ENCODE measurements at regions not wholly inside any gene's neighbourhood (a gene's known extent, or its start where the extent isn't known, plus 50 kb on each side); places are given as distances from the start of the nearest gene placed in this dataset.

DNA sequence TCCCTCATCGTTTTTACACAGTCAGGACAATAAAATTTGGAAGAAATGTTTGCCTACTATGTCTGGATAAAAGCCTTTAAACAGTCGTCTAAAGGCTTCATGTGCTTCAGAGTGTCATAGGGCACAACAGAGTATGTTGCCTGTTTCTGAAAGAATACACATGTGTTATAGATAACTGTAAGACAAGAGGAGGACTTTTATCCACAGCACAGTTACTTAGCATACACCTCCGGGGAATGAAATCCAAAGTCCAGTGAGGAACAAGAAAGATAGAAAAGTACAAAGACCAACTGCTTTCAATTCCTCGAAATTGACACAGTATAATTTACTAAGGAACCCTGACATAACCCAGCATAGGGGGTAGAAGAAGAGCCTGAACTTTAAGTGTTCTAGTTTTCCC, 835.6 kb downstream of the PCDH17 start:
- H3K9me3 Mint-ChIP-seq = no peaks in the 10 kb centered on the region
- DNase-seq (ENCODE audit: low spot score) = no peak
- no peaks in the 10 kb centered on the region for H3K36me3 Mint-ChIP-seq
- no peak for ATAC-seq
- POLR2A ChIA-PET = no interaction called here
- H3K4me1 Mint-ChIP-seq = no peaks in the 10 kb centered on the region
- TF ChIP-seq, protein P1, sequence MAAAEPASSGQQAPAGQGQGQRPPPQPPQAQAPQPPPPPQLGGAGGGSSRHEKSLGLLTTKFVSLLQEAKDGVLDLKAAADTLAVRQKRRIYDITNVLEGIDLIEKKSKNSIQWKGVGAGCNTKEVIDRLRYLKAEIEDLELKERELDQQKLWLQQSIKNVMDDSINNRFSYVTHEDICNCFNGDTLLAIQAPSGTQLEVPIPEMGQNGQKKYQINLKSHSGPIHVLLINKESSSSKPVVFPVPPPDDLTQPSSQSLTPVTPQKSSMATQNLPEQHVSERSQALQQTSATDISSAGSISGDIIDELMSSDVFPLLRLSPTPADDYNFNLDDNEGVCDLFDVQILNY (CRISPR knock-in tag; IDR thresholded peaks at IDR 0.05) = no peak
- TF ChIP-seq ZNF423 (CRISPR knock-in tag; IDR thresholded peaks at IDR 0.05) (no peak), ZNF263 (CRISPR knock-in tag; IDR thresholded peaks at IDR 0.05; ENCODE audit: low read depth) (no peak), ETV6 (CRISPR knock-in tag; IDR thresholded peaks at IDR 0.05) (no peak), CREB1 (CRISPR knock-in tag; IDR thresholded peaks at IDR 0.05) (no peak), FOXJ3 (CRISPR knock-in tag; IDR thresholded peaks at IDR 0.05; ENCODE audit: borderline replicate concordance) (no peak), ELF4 (CRISPR knock-in tag; IDR thresholded peaks at IDR 0.05; ENCODE audit: low read depth) (no peak)
- TF ChIP-seq, protein P2, sequence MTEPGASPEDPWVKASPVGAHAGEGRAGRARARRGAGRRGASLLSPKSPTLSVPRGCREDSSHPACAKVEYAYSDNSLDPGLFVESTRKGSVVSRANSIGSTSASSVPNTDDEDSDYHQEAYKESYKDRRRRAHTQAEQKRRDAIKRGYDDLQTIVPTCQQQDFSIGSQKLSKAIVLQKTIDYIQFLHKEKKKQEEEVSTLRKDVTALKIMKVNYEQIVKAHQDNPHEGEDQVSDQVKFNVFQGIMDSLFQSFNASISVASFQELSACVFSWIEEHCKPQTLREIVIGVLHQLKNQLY (CRISPR knock-in tag; IDR thresholded peaks at IDR 0.05) = no peak
- TF ChIP-seq, protein P3, sequence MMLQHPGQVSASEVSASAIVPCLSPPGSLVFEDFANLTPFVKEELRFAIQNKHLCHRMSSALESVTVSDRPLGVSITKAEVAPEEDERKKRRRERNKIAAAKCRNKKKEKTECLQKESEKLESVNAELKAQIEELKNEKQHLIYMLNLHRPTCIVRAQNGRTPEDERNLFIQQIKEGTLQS (CRISPR knock-in tag; conservative IDR thresholded peaks at IDR 0.05) = no peak
- no peak overlapping the region for H3K4me3 Mint-ChIP-seq
- no peak overlapping the region for H3K27ac Mint-ChIP-seq
- no peaks in the 10 kb centered on the region for H3K27me3 Mint-ChIP-seq (ENCODE audit: low read depth)
- CTCF ChIA-PET = no interaction called here

DNA sequence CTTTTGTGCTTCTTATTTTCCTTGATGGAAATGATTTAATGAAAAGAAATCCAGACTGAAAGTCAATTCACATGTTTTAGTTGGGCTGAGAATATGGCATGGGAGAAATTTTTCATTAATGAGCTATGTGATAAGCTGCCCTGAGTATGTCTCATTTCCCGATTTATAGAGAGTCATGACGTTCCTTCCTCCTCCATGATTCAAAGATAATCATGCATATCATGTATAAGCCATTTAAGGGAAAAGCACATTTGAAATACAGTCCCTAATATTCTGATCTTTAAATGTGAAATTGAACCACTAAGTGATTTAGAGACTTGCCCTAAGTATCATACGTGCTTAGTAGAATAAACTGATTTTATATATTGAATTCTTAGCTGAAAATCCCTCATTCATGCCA, 840.9 kb downstream of the PCDH17 start:
- ChIA-PET POLR2A (no interaction called here), CTCF (no interaction called here)
- no peaks in the 10 kb centered on the region for H3K36me3 Mint-ChIP-seq
- no peak for ATAC-seq
- no peaks in the 10 kb centered on the region for H3K27me3 Mint-ChIP-seq (ENCODE audit: low read depth)
- H3K9me3 Mint-ChIP-seq = no peaks in the 10 kb centered on the region
- no peak overlapping the region for H3K4me3 Mint-ChIP-seq
- DNase-seq (ENCODE audit: low spot score) = no peak
- no peak overlapping the region for H3K27ac Mint-ChIP-seq
- H3K4me1 Mint-ChIP-seq = peaks cover 9% of the 10 kb centered on the region
- TF ChIP-seq ELF4 (CRISPR knock-in tag; IDR thresholded peaks at IDR 0.05; ENCODE audit: low read depth) (no peak), ZNF671 (CRISPR knock-in tag; IDR thresholded peaks at IDR 0.05) (no peak), ZNF317 (CRISPR knock-in tag; IDR thresholded peaks at IDR 0.05; ENCODE audit: borderline replicate concordance, low read depth) (no peak), FOXK1 (CRISPR knock-in tag; IDR thresholded peaks at IDR 0.05) (no peak), NR1H2 (CRISPR knock-in tag; IDR thresholded peaks at IDR 0.05) (no peak), CREM (CRISPR knock-in tag; IDR thresholded peaks at IDR 0.05) (no peak), ESRRA (CRISPR knock-in tag; IDR thresholded peaks at IDR 0.05; ENCODE audit: borderline replicate concordance) (no peak), ZNF219 (CRISPR knock-in tag; IDR thresholded peaks at IDR 0.05; ENCODE audit: borderline replicate concordance) (no peak), TEAD1 (CRISPR knock-in tag; IDR thresholded peaks at IDR 0.05) (no peak), CBFB (CRISPR knock-in tag; IDR thresholded peaks at IDR 0.05; ENCODE audit: low read depth) (no peak), ZNF396 (CRISPR knock-in tag; IDR thresholded peaks at IDR 0.05; ENCODE audit: borderline replicate concordance) (no peak)
- TF ChIP-seq, protein P4, sequence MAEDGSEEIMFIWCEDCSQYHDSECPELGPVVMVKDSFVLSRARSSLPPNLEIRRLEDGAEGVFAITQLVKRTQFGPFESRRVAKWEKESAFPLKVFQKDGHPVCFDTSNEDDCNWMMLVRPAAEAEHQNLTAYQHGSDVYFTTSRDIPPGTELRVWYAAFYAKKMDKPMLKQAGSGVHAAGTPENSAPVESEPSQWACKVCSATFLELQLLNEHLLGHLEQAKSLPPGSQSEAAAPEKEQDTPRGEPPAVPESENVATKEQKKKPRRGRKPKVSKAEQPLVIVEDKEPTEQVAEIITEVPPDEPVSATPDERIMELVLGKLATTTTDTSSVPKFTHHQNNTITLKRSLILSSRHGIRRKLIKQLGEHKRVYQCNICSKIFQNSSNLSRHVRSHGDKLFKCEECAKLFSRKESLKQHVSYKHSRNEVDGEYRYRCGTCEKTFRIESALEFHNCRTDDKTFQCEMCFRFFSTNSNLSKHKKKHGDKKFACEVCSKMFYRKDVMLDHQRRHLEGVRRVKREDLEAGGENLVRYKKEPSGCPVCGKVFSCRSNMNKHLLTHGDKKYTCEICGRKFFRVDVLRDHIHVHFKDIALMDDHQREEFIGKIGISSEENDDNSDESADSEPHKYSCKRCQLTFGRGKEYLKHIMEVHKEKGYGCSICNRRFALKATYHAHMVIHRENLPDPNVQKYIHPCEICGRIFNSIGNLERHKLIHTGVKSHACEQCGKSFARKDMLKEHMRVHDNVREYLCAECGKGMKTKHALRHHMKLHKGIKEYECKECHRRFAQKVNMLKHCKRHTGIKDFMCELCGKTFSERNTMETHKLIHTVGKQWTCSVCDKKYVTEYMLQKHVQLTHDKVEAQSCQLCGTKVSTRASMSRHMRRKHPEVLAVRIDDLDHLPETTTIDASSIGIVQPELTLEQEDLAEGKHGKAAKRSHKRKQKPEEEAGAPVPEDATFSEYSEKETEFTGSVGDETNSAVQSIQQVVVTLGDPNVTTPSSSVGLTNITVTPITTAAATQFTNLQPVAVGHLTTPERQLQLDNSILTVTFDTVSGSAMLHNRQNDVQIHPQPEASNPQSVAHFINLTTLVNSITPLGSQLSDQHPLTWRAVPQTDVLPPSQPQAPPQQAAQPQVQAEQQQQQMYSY (CRISPR knock-in tag; IDR thresholded peaks at IDR 0.05) = no peak
- TF ChIP-seq, protein P5, sequence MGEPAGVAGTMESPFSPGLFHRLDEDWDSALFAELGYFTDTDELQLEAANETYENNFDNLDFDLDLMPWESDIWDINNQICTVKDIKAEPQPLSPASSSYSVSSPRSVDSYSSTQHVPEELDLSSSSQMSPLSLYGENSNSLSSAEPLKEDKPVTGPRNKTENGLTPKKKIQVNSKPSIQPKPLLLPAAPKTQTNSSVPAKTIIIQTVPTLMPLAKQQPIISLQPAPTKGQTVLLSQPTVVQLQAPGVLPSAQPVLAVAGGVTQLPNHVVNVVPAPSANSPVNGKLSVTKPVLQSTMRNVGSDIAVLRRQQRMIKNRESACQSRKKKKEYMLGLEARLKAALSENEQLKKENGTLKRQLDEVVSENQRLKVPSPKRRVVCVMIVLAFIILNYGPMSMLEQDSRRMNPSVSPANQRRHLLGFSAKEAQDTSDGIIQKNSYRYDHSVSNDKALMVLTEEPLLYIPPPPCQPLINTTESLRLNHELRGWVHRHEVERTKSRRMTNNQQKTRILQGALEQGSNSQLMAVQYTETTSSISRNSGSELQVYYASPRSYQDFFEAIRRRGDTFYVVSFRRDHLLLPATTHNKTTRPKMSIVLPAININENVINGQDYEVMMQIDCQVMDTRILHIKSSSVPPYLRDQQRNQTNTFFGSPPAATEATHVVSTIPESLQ (CRISPR knock-in tag; IDR thresholded peaks at IDR 0.05) = no peak
- TF ChIP-seq, protein P6, sequence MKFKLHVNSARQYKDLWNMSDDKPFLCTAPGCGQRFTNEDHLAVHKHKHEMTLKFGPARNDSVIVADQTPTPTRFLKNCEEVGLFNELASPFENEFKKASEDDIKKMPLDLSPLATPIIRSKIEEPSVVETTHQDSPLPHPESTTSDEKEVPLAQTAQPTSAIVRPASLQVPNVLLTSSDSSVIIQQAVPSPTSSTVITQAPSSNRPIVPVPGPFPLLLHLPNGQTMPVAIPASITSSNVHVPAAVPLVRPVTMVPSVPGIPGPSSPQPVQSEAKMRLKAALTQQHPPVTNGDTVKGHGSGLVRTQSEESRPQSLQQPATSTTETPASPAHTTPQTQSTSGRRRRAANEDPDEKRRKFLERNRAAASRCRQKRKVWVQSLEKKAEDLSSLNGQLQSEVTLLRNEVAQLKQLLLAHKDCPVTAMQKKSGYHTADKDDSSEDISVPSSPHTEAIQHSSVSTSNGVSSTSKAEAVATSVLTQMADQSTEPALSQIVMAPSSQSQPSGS (CRISPR knock-in tag; IDR thresholded peaks at IDR 0.05; ENCODE audit: borderline replicate concordance, low read depth) = no peak
- TF ChIP-seq, protein P7, sequence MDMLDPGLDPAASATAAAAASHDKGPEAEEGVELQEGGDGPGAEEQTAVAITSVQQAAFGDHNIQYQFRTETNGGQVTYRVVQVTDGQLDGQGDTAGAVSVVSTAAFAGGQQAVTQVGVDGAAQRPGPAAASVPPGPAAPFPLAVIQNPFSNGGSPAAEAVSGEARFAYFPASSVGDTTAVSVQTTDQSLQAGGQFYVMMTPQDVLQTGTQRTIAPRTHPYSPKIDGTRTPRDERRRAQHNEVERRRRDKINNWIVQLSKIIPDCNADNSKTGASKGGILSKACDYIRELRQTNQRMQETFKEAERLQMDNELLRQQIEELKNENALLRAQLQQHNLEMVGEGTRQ (CRISPR knock-in tag; IDR thresholded peaks at IDR 0.05) = no peak
- TF ChIP-seq, protein P8, sequence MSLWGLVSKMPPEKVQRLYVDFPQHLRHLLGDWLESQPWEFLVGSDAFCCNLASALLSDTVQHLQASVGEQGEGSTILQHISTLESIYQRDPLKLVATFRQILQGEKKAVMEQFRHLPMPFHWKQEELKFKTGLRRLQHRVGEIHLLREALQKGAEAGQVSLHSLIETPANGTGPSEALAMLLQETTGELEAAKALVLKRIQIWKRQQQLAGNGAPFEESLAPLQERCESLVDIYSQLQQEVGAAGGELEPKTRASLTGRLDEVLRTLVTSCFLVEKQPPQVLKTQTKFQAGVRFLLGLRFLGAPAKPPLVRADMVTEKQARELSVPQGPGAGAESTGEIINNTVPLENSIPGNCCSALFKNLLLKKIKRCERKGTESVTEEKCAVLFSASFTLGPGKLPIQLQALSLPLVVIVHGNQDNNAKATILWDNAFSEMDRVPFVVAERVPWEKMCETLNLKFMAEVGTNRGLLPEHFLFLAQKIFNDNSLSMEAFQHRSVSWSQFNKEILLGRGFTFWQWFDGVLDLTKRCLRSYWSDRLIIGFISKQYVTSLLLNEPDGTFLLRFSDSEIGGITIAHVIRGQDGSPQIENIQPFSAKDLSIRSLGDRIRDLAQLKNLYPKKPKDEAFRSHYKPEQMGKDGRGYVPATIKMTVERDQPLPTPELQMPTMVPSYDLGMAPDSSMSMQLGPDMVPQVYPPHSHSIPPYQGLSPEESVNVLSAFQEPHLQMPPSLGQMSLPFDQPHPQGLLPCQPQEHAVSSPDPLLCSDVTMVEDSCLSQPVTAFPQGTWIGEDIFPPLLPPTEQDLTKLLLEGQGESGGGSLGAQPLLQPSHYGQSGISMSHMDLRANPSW (CRISPR knock-in tag; conservative IDR thresholded peaks at IDR 0.05; ENCODE audit: low read depth) = no peak

Measured in WTC11 (cell line).